Lung (tissue), 11 donors: ENCODE measurements at regions not wholly inside any gene's neighbourhood (a gene's known extent, or its start where the extent isn't known, plus 50 kb on each side); places are given as distances from the start of the nearest gene placed in this dataset.

Experiments used
- ATAC-seq: fragments of 200-7000 bp; cut with Tn5 transposase; one replicate; pipeline ENCODE4 v1.9.1; 2020; ENCODE audit warnings: moderate number of reproducible peaks; ENCODE audit not compliant: insufficient read depth, low FRiP score
- DNase-seq, 3 donors: peaks; one replicate each; pipeline ENCODE4 v3.0.0-alpha.2; 2013 to 2017
- H3K27ac ChIP-seq, 2 donors: one replicate each; pipeline ENCODE4 v1.5.1; 2013; ENCODE audit warnings: mild to moderate bottlenecking in 2 of 2, moderate library complexity in 2 of 2, control low read depth in 1 of 2, inconsistent platforms in 1 of 2, low read depth in 1 of 2, low read length in 1 of 2
- H3K27me3 ChIP-seq, 3 donors: one replicate each; pipeline ENCODE4 v1.5.1; 2013; ENCODE audit warnings: low read length in 2 of 3; ENCODE audit not compliant: control insufficient read depth in 3 of 3, insufficient read depth in 3 of 3
- H3K36me3 ChIP-seq, 4 donors: one replicate each; pipeline ENCODE4 v1.5.1; 2013; ENCODE audit warnings: low read length in 4 of 4, mild to moderate bottlenecking in 1 of 4, moderate library complexity in 1 of 4; ENCODE audit not compliant: control insufficient read depth in 4 of 4, insufficient read depth in 4 of 4
- H3K4me1 ChIP-seq, 5 donors: one replicate each; pipeline ENCODE4 v1.5.1; 2013; ENCODE audit warnings: low read length in 5 of 5, mild to moderate bottlenecking in 2 of 5, moderate library complexity in 1 of 5; ENCODE audit not compliant: control insufficient read depth in 5 of 5, insufficient read depth in 5 of 5
- H3K4me3 ChIP-seq: one replicate; pipeline ENCODE4 v1.5.1; 2013; ENCODE audit warnings: mild to moderate bottlenecking, control low read depth, moderate library complexity
- H3K9ac ChIP-seq, 2 donors: one replicate each; pipeline ENCODE4 v1.5.1; 2013; ENCODE audit warnings: low read length in 2 of 2, control low read depth in 1 of 2; ENCODE audit not compliant: insufficient read depth in 1 of 2
- H3K9me3 ChIP-seq, 4 donors: one replicate each; pipeline ENCODE4 v1.5.1; 2013; ENCODE audit warnings: low read length in 3 of 4, mild to moderate bottlenecking in 1 of 4, moderate library complexity in 1 of 4; ENCODE audit not compliant: control insufficient read depth in 4 of 4, insufficient read depth in 3 of 4
- WGBS, 2 donors: extraction: QIAGEN DNeasy Blood & Tissue Kit; methylation state at CpG; one replicate each; pipeline ENCODE4 v1.1.7; 2013; 5-methylcytosine and 5-hydroxymethylcytosine counted together
- TF ChIP-seq, protein P1 (sequence below): IDR thresholded peaks from 2 replicates; pipeline ENCODE4 v1.5.1; 2012; ENCODE audit warnings: mild to moderate bottlenecking; ENCODE audit errors: control extremely low read depth, extremely low read depth
- donor health status: control.
- donor health status: control.
- donor health status: Bipolar disorder and iron deficiency.
- donor health status: healthy.
- donor health status: DM: yes; HTN: yes; CAD: no.

GRCh38 chr12:105461271-105461943 lies 130.9 kb downstream of the C12orf75 start:
- WGBS, 2 donors: 88 to 91% methylated on average over 4 of the region's 4 CpGs

GRCh38 chr12:105461944-105462762 lies 131.7 kb downstream of the C12orf75 start:
- WGBS, 2 donors: 81 to 87% methylated on average over 7 of the region's 7 CpGs
- TF ChIP-seq, protein P1, sequence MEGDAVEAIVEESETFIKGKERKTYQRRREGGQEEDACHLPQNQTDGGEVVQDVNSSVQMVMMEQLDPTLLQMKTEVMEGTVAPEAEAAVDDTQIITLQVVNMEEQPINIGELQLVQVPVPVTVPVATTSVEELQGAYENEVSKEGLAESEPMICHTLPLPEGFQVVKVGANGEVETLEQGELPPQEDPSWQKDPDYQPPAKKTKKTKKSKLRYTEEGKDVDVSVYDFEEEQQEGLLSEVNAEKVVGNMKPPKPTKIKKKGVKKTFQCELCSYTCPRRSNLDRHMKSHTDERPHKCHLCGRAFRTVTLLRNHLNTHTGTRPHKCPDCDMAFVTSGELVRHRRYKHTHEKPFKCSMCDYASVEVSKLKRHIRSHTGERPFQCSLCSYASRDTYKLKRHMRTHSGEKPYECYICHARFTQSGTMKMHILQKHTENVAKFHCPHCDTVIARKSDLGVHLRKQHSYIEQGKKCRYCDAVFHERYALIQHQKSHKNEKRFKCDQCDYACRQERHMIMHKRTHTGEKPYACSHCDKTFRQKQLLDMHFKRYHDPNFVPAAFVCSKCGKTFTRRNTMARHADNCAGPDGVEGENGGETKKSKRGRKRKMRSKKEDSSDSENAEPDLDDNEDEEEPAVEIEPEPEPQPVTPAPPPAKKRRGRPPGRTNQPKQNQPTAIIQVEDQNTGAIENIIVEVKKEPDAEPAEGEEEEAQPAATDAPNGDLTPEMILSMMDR: no peak

More at GRCh38 chr12:105461271-105461943, 130.9 kb downstream of the C12orf75 start:
- Histone ChIP-seq H3K4me1 (peaks cover 0 to 4% (median 0%) of the 10 kb centered on the region in 5 donors), H3K9ac (no peak overlapping the region), H3K4me3 (no peak overlapping the region), H3K27me3 (no peaks in the 10 kb centered on the region), H3K36me3 (no peaks in the 10 kb centered on the region), H3K9me3 (peaks cover 0 to 3% (median 1%) of the 10 kb centered on the region in 4 donors), H3K27ac (no peak overlapping the region)
- TF ChIP-seq, protein P1: no peak
- DNase-seq (no peak), ATAC-seq (no peak)

DNA sequence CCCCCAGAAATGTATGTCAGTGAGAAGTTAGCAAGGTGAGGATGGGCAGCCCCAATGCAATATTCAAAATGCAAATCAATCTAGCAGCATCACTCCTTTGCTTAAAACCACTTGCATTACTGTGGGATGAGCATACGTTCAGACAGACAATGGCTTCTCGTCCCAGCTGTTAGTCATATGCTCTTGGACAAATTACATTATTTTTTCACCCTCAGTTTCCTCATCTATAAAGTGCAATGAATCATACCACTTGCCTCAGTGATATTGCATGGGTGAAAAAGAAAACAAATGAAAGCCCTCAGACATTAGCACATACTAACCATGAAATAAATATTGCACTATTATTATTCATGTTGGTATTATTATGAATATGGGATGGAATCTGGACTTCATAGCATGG lies 132.3 kb downstream of the C12orf75 start:
- TF ChIP-seq, protein P1: no peak
- no peak for ATAC-seq

More at GRCh38 chr12:105461944-105462762, 131.7 kb downstream of the C12orf75 start:
- Histone ChIP-seq H3K9me3 (peaks cover 0 to 3% (median 1%) of the 10 kb centered on the region in 4 donors), H3K4me1 (peaks cover 0 to 4% (median 0%) of the 10 kb centered on the region in 5 donors), H3K27me3 (no peaks in the 10 kb centered on the region), H3K36me3 (no peaks in the 10 kb centered on the region), H3K27ac (no peak overlapping the region), H3K9ac (no peak overlapping the region), H3K4me3 (no peak overlapping the region)
- DNase-seq: no peak
- ATAC-seq: no peak

More for the DNA sequence above, 132.3 kb downstream of the C12orf75 start:
- no peak overlapping the region for H3K9ac ChIP-seq
- H3K9me3 ChIP-seq: peaks cover 0 to 3% (median 1%) of the 10 kb centered on the region in 4 donors
- DNase-seq: no peak
- no peaks in the 10 kb centered on the region for H3K36me3 ChIP-seq
- WGBS, 2 donors: 92 to 95% methylated on average over 2 of the region's 2 CpGs
- H3K4me1 ChIP-seq: peaks cover 0 to 8% (median 0%) of the 10 kb centered on the region in 5 donors
- H3K27ac ChIP-seq: no peak overlapping the region
- no peaks in the 10 kb centered on the region for H3K27me3 ChIP-seq
- H3K4me3 ChIP-seq: no peak overlapping the region
